Urothelium cell line (cell line): ENCODE measurements at regions not wholly inside any gene's neighbourhood (a gene's known extent, or its start where the extent isn't known, plus 50 kb on each side); places are given as distances from the start of the nearest gene placed in this dataset.

Experiments
- DNase-seq: peaks from one replicate; pipeline ENCODE4 v3.0.0; 2011; ENCODE audit warnings: low spot score, mixed read lengths
- FAIRE-seq: peaks from 2 replicates; lab custom pipeline; 2011; peaks lifted over from hg19 to GRCh38; lab: Jason Lieb, UNC

GRCh38 chr1:110816945-110817344 is 56.0 kb upstream of the CD53 start:
- FAIRE-seq = no peak
- DNase-seq = no peak

- FAIRE-seq = no peak
- no peak for DNase-seq
Observed at GRCh38 chr1:110811529-110811928, 61.4 kb upstream of the CD53 start.

- FAIRE-seq (no peak), DNase-seq (no peak)
Observed at GRCh38 chr1:110800079-110800478, 72.9 kb upstream of the CD53 start.

- DNase-seq (no peak), FAIRE-seq (no peak)
Observed at GRCh38 chr1:110798691-110799256, 74.2 kb upstream of the CD53 start.

GRCh38 chr1:110788673-110789072 is 84.3 kb upstream of the CD53 start:
- DNase-seq = no peak
- FAIRE-seq = no peak

- DNase-seq (no peak), FAIRE-seq (no peak)
Observed at GRCh38 chr1:110787328-110788071, 85.4 kb upstream of the CD53 start.

- DNase-seq = no peak
- FAIRE-seq = no peak
Observed at GRCh38 chr1:110786802-110787327, 86.1 kb upstream of the CD53 start.

GRCh38 chr1:110785612-110786011 is 87.3 kb upstream of the CD53 start:
- FAIRE-seq = no peak
- DNase-seq = no peak

- FAIRE-seq (no peak), DNase-seq (no peak)
Observed at GRCh38 chr1:110785055-110785454, 87.9 kb upstream of the CD53 start.

GRCh38 chr1:110783292-110783918 is 89.5 kb upstream of the CD53 start:
- FAIRE-seq (peak; percentile 81), DNase-seq (peak; percentile 78)

- DNase-seq (no peak), FAIRE-seq (no peak)
Observed at GRCh38 chr1:110781525-110781924, 91.4 kb upstream of the CD53 start.

- DNase-seq = peak; percentile 85
- no peak for FAIRE-seq
Observed at GRCh38 chr1:110780600-110781484, 92.1 kb upstream of the CD53 start.

- DNase-seq = no peak
- no peak for FAIRE-seq
Observed at GRCh38 chr1:110779636-110780035, 93.3 kb upstream of the CD53 start.

GRCh38 chr1:110778821-110779220 is 94.1 kb upstream of the CD53 start:
- no peak for FAIRE-seq
- no peak for DNase-seq

- no peak for DNase-seq
- FAIRE-seq = no peak
Observed at GRCh38 chr1:110777228-110777627, 95.7 kb upstream of the CD53 start.

GRCh38 chr1:110774398-110774797 is 98.5 kb upstream of the CD53 start:
- no peak for FAIRE-seq
- no peak for DNase-seq

- no peak for DNase-seq
- FAIRE-seq = no peak
Observed at GRCh38 chr1:110773813-110774212, 99.1 kb upstream of the KCNA3 start.

- DNase-seq (no peak), FAIRE-seq (no peak)
Observed at GRCh38 chr1:110771245-110772022, 96.7 kb upstream of the KCNA3 start.

GRCh38 chr1:110770832-110771231 is 96.1 kb upstream of the KCNA3 start:
- DNase-seq (no peak), FAIRE-seq (no peak)

- DNase-seq (no peak), FAIRE-seq (no peak)
Observed at GRCh38 chr1:110768605-110769004, 93.9 kb upstream of the KCNA3 start.
